ENCODE measurements at regions not wholly inside any gene's neighbourhood (a gene's known extent, or its start where the extent isn't known, plus 50 kb on each side); places are given as distances from the start of the nearest gene placed in this dataset.

DNA sequence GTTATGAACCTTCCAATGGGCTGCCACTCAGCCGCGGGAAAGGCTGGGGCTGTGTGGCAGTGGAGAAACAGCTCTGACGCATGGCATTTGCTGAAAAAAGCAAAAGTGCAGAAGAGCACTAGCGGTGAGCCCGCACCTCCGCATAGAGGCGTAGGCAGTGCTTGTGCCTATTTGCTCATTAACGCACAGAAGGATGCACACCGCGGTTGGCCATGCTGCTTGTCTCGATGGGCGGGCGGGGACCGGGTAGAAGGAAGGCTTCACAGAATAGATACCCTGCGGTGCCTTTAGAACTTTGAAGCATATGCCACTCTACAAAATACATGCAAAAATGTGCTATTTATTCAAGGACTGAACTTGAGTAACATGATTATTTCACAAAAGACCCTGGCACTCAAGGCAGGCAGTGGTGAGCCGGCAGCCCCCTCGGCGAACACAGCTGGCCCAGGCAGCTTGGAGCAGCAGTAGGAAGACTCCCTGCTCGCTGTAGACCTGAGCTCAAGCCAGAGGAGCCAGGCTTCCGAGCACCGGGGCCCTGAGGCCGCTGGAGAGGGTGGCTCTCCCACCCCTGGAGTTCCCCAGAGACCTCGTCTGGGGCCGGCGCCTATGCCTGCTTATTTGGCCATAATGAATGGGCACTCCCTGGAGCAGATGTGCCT is 71.5 kb downstream of the SIK1 start:
- no peaks in the 10 kb centered on the region for H3K27me3 ChIP-seq (ENCODE audit: insufficient read depth, low read length)
- H3K9me3 ChIP-seq (ENCODE audit: insufficient read depth, low read depth, low read length) = no peaks in the 10 kb centered on the region
- H3K9ac ChIP-seq (ENCODE audit: low read depth, low read length) = no peak overlapping the region
- WGBS = 86% methylated on average over 25 of the region's 25 CpGs
- H3K4me1 ChIP-seq (ENCODE audit: insufficient read depth, low read length) = no peaks in the 10 kb centered on the region
- no peak overlapping the region for H3K4me3 ChIP-seq (ENCODE audit: low read length)
- H3K27ac ChIP-seq (ENCODE audit: low read depth, low read length) = no peak overlapping the region
- H3K36me3 ChIP-seq (ENCODE audit: insufficient read depth, low read length) = no peaks in the 10 kb centered on the region

DNA sequence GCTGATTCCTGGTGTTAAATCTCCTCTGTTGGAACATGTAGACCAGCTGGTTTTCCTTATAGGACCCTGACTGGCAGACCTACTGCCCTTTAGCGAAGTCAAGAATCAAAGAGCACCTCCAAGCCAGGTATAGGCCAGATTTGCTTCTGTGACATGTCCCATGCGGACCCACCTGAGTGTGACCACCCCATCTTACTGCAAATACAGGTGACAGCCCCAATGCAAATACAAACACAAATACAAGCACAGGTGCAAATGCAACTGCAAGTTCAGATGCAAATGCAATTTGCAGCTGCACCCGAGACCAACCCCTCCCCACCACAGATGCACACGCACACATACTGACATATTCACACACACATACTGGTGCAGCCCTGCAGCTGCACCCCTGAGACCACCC is 72.3 kb downstream of the SIK1 start:
- Histone ChIP-seq H3K4me3 (ENCODE audit: low read length) (no peak overlapping the region), H3K36me3 (ENCODE audit: insufficient read depth, low read length) (no peaks in the 10 kb centered on the region), H3K27ac (ENCODE audit: low read depth, low read length) (no peak overlapping the region), H3K9me3 (ENCODE audit: insufficient read depth, low read depth, low read length) (no peaks in the 10 kb centered on the region), H3K4me1 (ENCODE audit: insufficient read depth, low read length) (no peaks in the 10 kb centered on the region), H3K9ac (ENCODE audit: low read depth, low read length) (no peak overlapping the region), H3K27me3 (ENCODE audit: insufficient read depth, low read length) (no peaks in the 10 kb centered on the region)
- 95% methylated on average over 4 of the region's 4 CpGs for WGBS

DNA sequence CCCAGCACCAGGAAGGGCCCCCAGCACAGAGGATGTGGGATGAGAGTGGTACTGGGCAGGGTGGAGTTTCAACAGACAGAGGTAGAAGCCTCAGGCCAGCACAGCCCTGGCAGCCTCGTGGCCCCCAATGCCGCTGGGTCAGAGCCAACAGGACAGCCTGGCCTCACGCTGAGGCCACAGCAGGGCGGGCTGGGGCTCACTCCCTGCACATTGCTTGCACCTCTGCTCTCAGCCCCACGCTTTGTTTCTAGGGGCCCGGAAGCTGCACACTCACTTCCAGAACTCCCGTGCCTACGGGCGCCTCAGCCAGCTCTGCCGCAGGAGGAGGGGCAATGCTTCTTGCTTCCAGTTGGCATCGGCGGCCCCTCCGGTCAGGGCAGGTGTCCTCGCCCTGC is 72.9 kb downstream of the SIK1 start:
- no peaks in the 10 kb centered on the region for H3K27me3 ChIP-seq (ENCODE audit: insufficient read depth, low read length)
- H3K27ac ChIP-seq (ENCODE audit: low read depth, low read length) = no peak overlapping the region
- no peak overlapping the region for H3K9ac ChIP-seq (ENCODE audit: low read depth, low read length)
- no peak overlapping the region for H3K4me3 ChIP-seq (ENCODE audit: low read length)
- no peaks in the 10 kb centered on the region for H3K9me3 ChIP-seq (ENCODE audit: insufficient read depth, low read depth, low read length)
- H3K4me1 ChIP-seq (ENCODE audit: insufficient read depth, low read length) = no peaks in the 10 kb centered on the region
- WGBS = 93% methylated on average over 14 of the region's 14 CpGs
- H3K36me3 ChIP-seq (ENCODE audit: insufficient read depth, low read length) = no peaks in the 10 kb centered on the region

DNA sequence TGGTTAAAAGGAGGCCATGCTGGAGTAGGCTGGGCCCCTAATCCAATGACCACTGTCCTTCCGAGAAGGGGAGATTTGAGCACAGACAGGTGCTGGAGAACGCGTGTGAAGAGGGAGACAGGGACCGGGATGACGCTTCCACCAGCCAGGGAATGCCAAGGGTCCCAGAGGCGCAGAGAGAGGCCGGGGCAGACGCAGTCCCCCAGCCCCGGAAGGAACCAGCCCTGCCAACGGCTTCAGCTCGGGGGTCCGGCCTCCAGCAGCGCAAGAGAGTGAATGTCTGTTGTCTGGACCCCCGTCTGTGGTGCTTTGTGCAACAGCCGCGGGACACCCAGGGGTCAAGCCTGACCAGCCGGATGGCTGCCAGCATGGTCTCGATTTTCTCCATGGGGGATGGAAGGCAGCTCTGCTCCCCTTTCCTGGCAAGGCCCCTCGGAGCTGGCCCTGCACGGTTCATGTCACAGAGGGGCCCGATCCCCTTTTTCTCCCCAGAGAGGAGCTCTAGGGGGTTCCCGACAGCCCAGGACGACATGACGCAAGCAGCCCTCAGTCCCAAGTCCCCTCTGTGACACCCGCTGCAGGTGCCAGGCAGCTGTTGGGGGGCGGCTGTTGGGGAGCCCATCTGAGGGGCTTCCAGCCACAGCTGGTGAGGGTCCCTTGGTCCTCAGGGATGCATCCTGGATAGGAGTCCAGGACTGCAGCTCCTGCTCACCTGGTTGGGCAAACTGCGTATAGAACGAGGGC is 73.5 kb downstream of the SIK1 start:
- no peaks in the 10 kb centered on the region for H3K9me3 ChIP-seq (ENCODE audit: insufficient read depth, low read depth, low read length)
- H3K27ac ChIP-seq (ENCODE audit: low read depth, low read length) = no peak overlapping the region
- H3K36me3 ChIP-seq (ENCODE audit: insufficient read depth, low read length) = no peaks in the 10 kb centered on the region
- WGBS = 94% methylated on average over 28 of the region's 28 CpGs
- no peak overlapping the region for H3K4me3 ChIP-seq (ENCODE audit: low read length)
- H3K9ac ChIP-seq (ENCODE audit: low read depth, low read length) = no peak overlapping the region
- H3K4me1 ChIP-seq (ENCODE audit: insufficient read depth, low read length) = no peaks in the 10 kb centered on the region
- H3K27me3 ChIP-seq (ENCODE audit: insufficient read depth, low read length) = no peaks in the 10 kb centered on the region

DNA sequence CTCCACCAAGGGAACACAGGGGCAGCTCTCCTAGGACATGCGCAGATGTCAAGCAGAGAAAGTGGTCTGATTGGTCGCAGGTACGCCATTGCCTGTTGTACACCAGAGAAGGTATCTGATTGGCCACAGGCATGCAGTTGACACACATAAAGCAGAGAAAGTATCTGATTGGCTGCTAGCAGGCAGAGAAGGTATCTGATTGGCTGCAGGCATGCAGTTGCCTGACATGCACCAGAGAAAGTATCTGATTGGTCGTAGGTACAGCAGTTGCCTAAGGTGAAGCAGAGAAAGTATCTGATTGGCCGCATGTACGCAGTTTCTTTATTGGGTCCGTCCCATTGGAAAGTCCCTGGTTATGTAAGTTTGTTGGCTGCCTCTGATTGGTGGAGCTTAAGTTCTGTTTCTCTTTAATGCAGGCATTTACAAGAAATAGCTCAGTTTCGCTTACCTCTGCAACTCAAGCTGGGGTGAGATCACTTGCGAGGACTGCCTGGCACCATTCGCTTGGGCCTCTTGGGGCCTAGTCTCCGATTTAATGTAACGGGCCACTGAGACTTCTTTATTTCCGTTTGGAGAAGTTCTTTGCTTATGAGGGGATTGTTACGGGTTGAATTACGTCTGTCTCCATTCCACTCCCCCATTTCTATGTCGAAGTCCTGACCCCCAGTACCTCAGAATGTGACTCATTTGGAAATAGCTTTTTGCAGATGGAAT is 74.2 kb downstream of the SIK1 start:
- Histone ChIP-seq H3K9me3 (ENCODE audit: insufficient read depth, low read depth, low read length) (no peaks in the 10 kb centered on the region), H3K27ac (ENCODE audit: low read depth, low read length) (no peak overlapping the region), H3K36me3 (ENCODE audit: insufficient read depth, low read length) (no peaks in the 10 kb centered on the region), H3K4me1 (ENCODE audit: insufficient read depth, low read length) (no peaks in the 10 kb centered on the region), H3K4me3 (ENCODE audit: low read length) (no peak overlapping the region), H3K9ac (ENCODE audit: low read depth, low read length) (no peak overlapping the region), H3K27me3 (ENCODE audit: insufficient read depth, low read length) (no peaks in the 10 kb centered on the region)
- 93% methylated on average over 14 of the region's 16 CpGs for WGBS

DNA sequence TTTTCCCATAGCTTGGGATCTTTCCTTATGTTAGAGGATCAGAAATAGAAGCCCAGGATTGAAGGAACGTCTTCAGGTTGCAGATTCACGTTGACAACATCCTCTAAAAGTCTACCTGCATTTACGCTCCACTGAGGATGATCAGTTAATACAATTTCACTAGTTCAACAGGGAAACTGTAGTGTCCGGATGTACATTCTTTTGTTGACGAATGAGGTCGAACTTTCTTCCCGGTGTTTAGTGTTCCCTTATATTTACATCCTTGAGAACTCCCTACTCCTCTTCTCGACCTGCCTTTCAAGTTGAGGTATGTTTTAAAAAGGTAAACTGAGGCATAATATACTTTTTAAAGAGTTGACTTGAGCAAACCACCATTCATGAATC is 74.8 kb downstream of the SIK1 start:
- H3K4me3 ChIP-seq (ENCODE audit: low read length) = no peak overlapping the region
- H3K27me3 ChIP-seq (ENCODE audit: insufficient read depth, low read length) = no peaks in the 10 kb centered on the region
- H3K36me3 ChIP-seq (ENCODE audit: insufficient read depth, low read length) = no peaks in the 10 kb centered on the region
- 97% methylated on average over 7 of the region's 8 CpGs for WGBS
- H3K9ac ChIP-seq (ENCODE audit: low read depth, low read length) = no peak overlapping the region
- no peaks in the 10 kb centered on the region for H3K9me3 ChIP-seq (ENCODE audit: insufficient read depth, low read depth, low read length)
- H3K4me1 ChIP-seq (ENCODE audit: insufficient read depth, low read length) = no peaks in the 10 kb centered on the region
- no peak overlapping the region for H3K27ac ChIP-seq (ENCODE audit: low read depth, low read length)

DNA sequence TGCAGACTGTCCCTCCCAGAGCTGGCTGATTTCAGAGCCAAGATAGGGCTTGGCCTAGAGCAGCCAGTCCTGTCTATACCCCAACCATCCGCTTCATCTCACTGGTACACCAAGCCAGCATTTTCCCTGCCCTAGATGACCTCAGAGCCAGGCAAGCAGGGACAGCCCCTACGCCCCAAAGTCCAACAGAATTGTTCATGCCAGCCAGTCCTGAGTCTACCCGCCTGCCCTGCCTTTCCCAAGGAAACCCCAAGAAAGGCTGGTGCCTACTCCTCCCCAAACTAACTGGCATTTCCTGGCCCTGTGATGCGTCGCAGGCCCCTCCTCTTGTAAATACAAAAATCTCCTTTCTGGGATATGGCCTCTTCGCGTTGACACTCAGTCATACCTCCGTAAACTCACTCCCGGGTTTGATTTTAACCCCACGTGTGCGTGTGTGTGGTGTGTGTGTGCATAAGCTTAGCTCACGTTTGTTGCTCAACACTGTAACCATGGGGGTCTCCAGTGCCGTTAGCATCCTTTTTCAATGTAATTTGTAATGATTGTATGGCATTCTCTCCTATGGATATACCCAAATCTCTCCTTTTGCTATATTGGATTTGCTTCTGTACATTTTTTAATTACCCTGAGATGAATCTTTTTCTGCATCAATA is 75.3 kb downstream of the SIK1 start:
- H3K4me1 ChIP-seq (ENCODE audit: insufficient read depth, low read length) = no peaks in the 10 kb centered on the region
- no peak overlapping the region for H3K4me3 ChIP-seq (ENCODE audit: low read length)
- H3K27me3 ChIP-seq (ENCODE audit: insufficient read depth, low read length) = no peaks in the 10 kb centered on the region
- no peak overlapping the region for H3K9ac ChIP-seq (ENCODE audit: low read depth, low read length)
- no peaks in the 10 kb centered on the region for H3K36me3 ChIP-seq (ENCODE audit: insufficient read depth, low read length)
- 91% methylated on average over 13 of the region's 13 CpGs for WGBS
- H3K9me3 ChIP-seq (ENCODE audit: insufficient read depth, low read depth, low read length) = no peaks in the 10 kb centered on the region
- H3K27ac ChIP-seq (ENCODE audit: low read depth, low read length) = no peak overlapping the region

DNA sequence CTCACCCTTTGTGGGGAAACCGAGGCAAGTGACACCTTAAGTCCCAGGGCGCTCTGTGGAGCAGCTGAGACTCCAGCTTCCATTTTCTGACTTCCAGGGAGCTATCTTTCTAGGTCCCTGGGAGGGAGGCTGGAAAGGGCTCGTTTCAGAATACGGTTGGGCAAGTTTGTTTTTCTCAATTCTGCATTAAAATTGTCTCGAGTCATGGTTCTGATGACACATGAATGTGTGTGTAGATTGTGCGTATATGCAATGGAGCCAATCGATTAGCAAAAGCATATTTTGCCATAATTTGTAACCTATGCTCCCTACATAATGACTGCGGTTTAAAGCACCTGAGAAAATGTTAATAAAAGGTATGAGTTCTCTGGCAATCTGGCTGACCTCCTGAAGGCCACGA is 77.3 kb downstream of the SIK1 start:
- Histone ChIP-seq H3K9ac (ENCODE audit: low read depth, low read length) (no peak overlapping the region), H3K4me3 (ENCODE audit: low read length) (no peak overlapping the region), H3K4me1 (ENCODE audit: insufficient read depth, low read length) (no peaks in the 10 kb centered on the region), H3K27me3 (ENCODE audit: insufficient read depth, low read length) (no peaks in the 10 kb centered on the region), H3K36me3 (ENCODE audit: insufficient read depth, low read length) (no peaks in the 10 kb centered on the region), H3K9me3 (ENCODE audit: insufficient read depth, low read depth, low read length) (no peaks in the 10 kb centered on the region), H3K27ac (ENCODE audit: low read depth, low read length) (no peak overlapping the region)
- WGBS = 76% methylated on average over 9 of the region's 9 CpGs

DNA sequence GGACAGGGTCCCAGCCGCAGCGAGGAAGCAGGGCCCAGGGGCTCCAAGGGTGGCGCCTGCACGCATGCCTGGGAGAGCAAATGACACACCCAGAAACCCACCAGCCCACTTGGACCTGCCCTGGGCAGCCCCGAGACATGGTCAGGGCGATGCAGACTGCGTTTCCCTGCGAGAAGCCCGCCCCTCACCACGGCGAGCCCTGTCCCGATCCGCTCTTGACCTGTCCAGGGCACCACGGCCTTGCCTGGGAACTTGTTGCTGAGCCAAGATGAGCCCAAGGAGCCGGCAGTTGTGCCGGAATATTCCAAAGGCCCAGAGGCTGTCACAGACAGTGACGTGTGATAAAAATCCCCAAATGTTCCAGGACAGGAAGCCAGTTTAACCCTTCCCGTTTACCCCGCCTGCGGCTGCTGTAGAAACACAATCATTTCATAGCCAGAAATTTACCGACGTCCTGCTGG is 78.1 kb downstream of the SIK1 start:
- Histone ChIP-seq H3K27ac (ENCODE audit: low read depth, low read length) (no peak overlapping the region), H3K36me3 (ENCODE audit: insufficient read depth, low read length) (no peaks in the 10 kb centered on the region), H3K27me3 (ENCODE audit: insufficient read depth, low read length) (no peaks in the 10 kb centered on the region), H3K4me1 (ENCODE audit: insufficient read depth, low read length) (no peaks in the 10 kb centered on the region), H3K9ac (ENCODE audit: low read depth, low read length) (no peak overlapping the region), H3K9me3 (ENCODE audit: insufficient read depth, low read depth, low read length) (no peaks in the 10 kb centered on the region), H3K4me3 (ENCODE audit: low read length) (no peak overlapping the region)
- WGBS = 91% methylated on average over 22 of the region's 22 CpGs

DNA sequence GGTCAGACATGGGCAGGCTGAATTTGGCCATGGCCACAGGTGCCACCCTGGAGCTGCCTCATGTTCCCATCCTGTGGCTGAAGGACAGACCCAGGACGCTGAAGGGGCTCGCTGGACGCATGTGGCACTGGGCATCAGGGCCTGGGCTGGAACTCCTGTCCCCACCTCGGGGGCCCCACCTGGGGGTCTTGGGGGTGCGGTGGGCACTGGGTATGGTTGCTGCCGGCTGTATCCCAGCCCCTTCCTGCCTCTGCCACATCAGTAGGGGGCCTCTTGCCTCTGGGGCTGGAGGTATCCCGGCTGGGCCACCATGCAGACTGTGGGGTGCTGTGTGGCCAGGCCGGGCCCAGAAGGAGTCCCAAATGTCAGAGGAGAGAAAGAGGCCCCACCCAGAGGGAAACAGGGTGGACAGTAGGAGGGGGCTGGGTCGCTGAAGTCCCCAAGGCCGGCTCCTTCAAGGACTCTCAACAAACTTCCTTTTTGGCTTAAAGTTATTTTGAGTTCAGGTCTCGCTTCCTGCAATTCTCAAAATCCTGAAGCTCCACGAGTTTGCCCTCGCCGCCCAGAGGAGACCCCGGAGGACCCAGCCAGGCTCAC is 78.7 kb downstream of the SIK1 start:
- H3K9ac ChIP-seq (ENCODE audit: low read depth, low read length) = no peak overlapping the region
- H3K9me3 ChIP-seq (ENCODE audit: insufficient read depth, low read depth, low read length) = no peaks in the 10 kb centered on the region
- no peak overlapping the region for H3K27ac ChIP-seq (ENCODE audit: low read depth, low read length)
- 84% methylated on average over 15 of the region's 15 CpGs for WGBS
- no peaks in the 10 kb centered on the region for H3K36me3 ChIP-seq (ENCODE audit: insufficient read depth, low read length)
- no peaks in the 10 kb centered on the region for H3K27me3 ChIP-seq (ENCODE audit: insufficient read depth, low read length)
- H3K4me3 ChIP-seq (ENCODE audit: low read length) = no peak overlapping the region
- no peaks in the 10 kb centered on the region for H3K4me1 ChIP-seq (ENCODE audit: insufficient read depth, low read length)
